Natural killer cell (primary cell): ENCODE measurements at regions not wholly inside any gene's neighbourhood (a gene's known extent, or its start where the extent isn't known, plus 50 kb on each side); places are given as distances from the start of the nearest gene placed in this dataset.

Source experiments
- ATAC-seq, 3 donors: fragments of 150-1000 bp in 2 of 3; fragments of 200-7000 bp in 1 of 3; cut with Tn5 transposase; 1 replicate in 1 of 3; 2 replicates in 2 of 3; pipeline ENCODE4 v1.10.0; 2021; ENCODE audit warnings: mild to moderate bottlenecking in 2 of 3, moderate library complexity in 2 of 3
- DNase-seq, 2 donors: peaks; one replicate each; pipeline versions ENCODE4 v3.0.0 to v3.0.0-alpha.2; 2013 to 2021; ENCODE audit warnings: mixed read lengths in 1 of 2
- H3K27ac ChIP-seq: one replicate; pipeline ENCODE4 v1.5.1; 2013; ENCODE audit warnings: mild to moderate bottlenecking, low read length
- H3K27me3 ChIP-seq: one replicate; pipeline ENCODE4 v1.6.1; 2013; ENCODE audit warnings: low read length; ENCODE audit not compliant: control insufficient read depth, insufficient read depth
- H3K36me3 ChIP-seq: one replicate; pipeline ENCODE4 v1.6.1; 2013; ENCODE audit warnings: low read length; ENCODE audit not compliant: control insufficient read depth, insufficient read depth
- H3K4me1 ChIP-seq: one replicate; pipeline ENCODE4 v1.6.1; 2013; ENCODE audit warnings: low read length; ENCODE audit not compliant: control insufficient read depth, insufficient read depth
- H3K4me3 ChIP-seq: one replicate; pipeline ENCODE4 v1.5.1; 2013; ENCODE audit warnings: low read length
- H3K9me3 ChIP-seq: one replicate; pipeline ENCODE4 v1.6.1; 2013; ENCODE audit warnings: low read length; ENCODE audit not compliant: control insufficient read depth, insufficient read depth
- H3K27ac Mint-ChIP-seq, 2 donors: one replicate each; pipeline ENCODE4 v1.8.0; 2022; ENCODE audit warnings: mild to moderate bottlenecking in 2 of 2, mixed read lengths in 2 of 2, moderate library complexity in 1 of 2
- H3K27me3 Mint-ChIP-seq, 2 donors: one replicate each; pipeline ENCODE4 v1.8.0; 2022; ENCODE audit warnings: low read depth in 2 of 2, mixed read lengths in 2 of 2
- H3K36me3 Mint-ChIP-seq: one replicate; pipeline ENCODE4 v1.8.0; 2022; ENCODE audit warnings: mixed read lengths
- H3K4me1 Mint-ChIP-seq, 2 donors: one replicate each; pipeline ENCODE4 v1.8.0; 2022; ENCODE audit warnings: mixed read lengths in 2 of 2
- H3K4me3 Mint-ChIP-seq: one replicate; pipeline ENCODE4 v1.8.0; 2022; ENCODE audit warnings: mild to moderate bottlenecking, moderate library complexity, mixed read lengths
- H3K9me3 Mint-ChIP-seq, 2 donors: one replicate each; pipeline ENCODE4 v1.8.0; 2022; ENCODE audit warnings: mixed read lengths in 2 of 2
- WGBS: methylation state at CpG from one replicate; pipeline ENCODE4 v1.1.7; 2013; ENCODE audit warnings: missing lambda C conversion rate; ENCODE audit not compliant: insufficient coverage; 5-methylcytosine and 5-hydroxymethylcytosine counted together
- intact Hi-C: fragments of 100-400 bp; cut with micrococcal nuclease; formaldehyde crosslinking; loops from one replicate; pipeline ENCODE4 v1.14.2; 2022
- TF ChIP-seq, protein P1 (sequence below): fragments of 200-600 bp; IDR thresholded peaks from one replicate; pipeline ENCODE4 v1.8.0; 2022; ENCODE audit warnings: antibody characterized with exemption

DNA sequence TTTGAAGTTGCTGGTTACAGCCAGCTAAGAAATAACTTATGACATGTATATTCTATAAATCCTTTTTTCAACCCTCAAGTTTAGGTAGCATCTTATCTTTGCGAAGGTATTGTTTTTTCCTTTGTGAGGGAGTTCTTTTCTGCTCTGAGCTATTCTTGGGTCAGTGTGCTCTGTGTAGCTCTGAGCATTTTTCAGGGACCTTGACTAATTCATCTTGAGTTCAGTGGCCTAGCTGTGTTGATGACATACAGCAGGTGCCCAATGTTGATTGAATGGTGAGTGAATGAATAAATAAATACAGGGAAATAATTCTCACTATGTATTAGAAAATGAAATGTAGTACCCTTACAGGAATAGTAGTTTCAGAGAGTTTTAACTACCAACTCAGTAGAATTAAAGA, 335.3 kb downstream of the IL20RB start:
- H3K27me3 Mint-ChIP-seq, result no peaks in the 10 kb centered on the region
- no peaks in the 10 kb centered on the region for H3K36me3 Mint-ChIP-seq
- ATAC-seq (no peak), DNase-seq (no peak)
- H3K4me1 ChIP-seq, result no peaks in the 10 kb centered on the region
- no CpG with 5 or more reads among the region's 1 CpG for WGBS
- no peak overlapping the region for H3K27ac Mint-ChIP-seq
- H3K4me3 Mint-ChIP-seq, result no peak overlapping the region
- no peaks in the 10 kb centered on the region for H3K27me3 ChIP-seq
- peaks cover 5 to 7% of the 10 kb centered on the region in 2 donors for H3K9me3 Mint-ChIP-seq
- H3K27ac ChIP-seq, result no peak overlapping the region
- TF ChIP-seq, protein P1, sequence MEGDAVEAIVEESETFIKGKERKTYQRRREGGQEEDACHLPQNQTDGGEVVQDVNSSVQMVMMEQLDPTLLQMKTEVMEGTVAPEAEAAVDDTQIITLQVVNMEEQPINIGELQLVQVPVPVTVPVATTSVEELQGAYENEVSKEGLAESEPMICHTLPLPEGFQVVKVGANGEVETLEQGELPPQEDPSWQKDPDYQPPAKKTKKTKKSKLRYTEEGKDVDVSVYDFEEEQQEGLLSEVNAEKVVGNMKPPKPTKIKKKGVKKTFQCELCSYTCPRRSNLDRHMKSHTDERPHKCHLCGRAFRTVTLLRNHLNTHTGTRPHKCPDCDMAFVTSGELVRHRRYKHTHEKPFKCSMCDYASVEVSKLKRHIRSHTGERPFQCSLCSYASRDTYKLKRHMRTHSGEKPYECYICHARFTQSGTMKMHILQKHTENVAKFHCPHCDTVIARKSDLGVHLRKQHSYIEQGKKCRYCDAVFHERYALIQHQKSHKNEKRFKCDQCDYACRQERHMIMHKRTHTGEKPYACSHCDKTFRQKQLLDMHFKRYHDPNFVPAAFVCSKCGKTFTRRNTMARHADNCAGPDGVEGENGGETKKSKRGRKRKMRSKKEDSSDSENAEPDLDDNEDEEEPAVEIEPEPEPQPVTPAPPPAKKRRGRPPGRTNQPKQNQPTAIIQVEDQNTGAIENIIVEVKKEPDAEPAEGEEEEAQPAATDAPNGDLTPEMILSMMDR, result no peak
- H3K36me3 ChIP-seq, result no peaks in the 10 kb centered on the region
- intact Hi-C loops, result no loop called here
- no peak overlapping the region for H3K4me3 ChIP-seq
- H3K4me1 Mint-ChIP-seq, result no peaks in the 10 kb centered on the region
- no peaks in the 10 kb centered on the region for H3K9me3 ChIP-seq

DNA sequence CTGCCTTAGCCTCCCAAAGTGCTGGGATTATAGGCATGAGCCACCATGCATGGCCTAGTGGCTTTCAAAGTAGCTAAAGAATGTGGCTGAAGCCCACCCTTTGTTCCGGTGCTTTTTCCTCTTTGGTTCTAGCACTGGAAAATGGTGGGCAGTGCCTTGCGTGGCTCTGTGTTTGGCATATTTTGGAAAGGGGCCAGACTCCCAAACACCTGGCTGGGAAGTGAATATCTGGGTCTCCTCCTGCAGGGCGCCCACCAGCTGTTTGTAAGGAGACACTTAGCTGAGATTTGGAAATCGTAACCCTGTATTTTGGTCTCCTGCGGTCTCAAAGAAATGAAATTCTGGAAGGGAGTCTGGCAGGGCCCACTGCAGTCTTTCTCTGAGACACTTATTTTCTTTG, 336.4 kb downstream of the IL20RB start:
- DNase-seq (no peak), ATAC-seq (no peak)
- Mint-ChIP-seq H3K27ac (no peak overlapping the region), H3K4me3 (no peak overlapping the region), H3K36me3 (no peaks in the 10 kb centered on the region), H3K27me3 (no peaks in the 10 kb centered on the region), H3K9me3 (peaks cover 5 to 9% of the 10 kb centered on the region in 2 donors), H3K4me1 (no peaks in the 10 kb centered on the region)
- WGBS, result 80% methylated on average over 5 of the region's 5 CpGs
- Histone ChIP-seq H3K9me3 (no peaks in the 10 kb centered on the region), H3K4me3 (no peak overlapping the region), H3K36me3 (no peaks in the 10 kb centered on the region), H3K27me3 (no peaks in the 10 kb centered on the region), H3K27ac (no peak overlapping the region), H3K4me1 (no peaks in the 10 kb centered on the region)
- TF ChIP-seq, protein P1, result no peak
- intact Hi-C loops, result no loop called here

DNA sequence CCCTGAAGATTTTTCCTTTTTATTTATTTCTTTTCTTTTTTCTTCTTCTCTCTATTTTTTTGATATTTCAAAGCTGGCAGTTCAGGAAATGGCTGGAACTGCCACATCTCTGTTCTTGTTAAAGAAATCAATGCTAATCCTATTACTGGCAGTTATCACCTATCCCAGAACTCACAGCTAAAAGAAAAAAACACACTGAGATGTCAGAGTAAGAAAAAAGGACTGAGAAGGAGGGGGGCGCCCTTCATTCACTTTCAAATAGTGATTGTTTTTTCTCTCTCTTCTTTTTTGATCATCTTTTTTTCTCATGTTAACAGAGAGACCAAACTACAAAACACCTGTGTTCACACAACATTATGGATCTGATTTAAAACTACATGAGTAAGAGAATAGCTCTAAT, 337.1 kb downstream of the IL20RB start:
- intact Hi-C loops, result no loop called here
- no CpG with 5 or more reads among the region's 1 CpG for WGBS
- Mint-ChIP-seq H3K4me3 (no peak overlapping the region), H3K4me1 (no peaks in the 10 kb centered on the region), H3K9me3 (peaks cover 5 to 9% of the 10 kb centered on the region in 2 donors), H3K27me3 (no peaks in the 10 kb centered on the region), H3K36me3 (no peaks in the 10 kb centered on the region), H3K27ac (no peak overlapping the region)
- Histone ChIP-seq H3K27me3 (no peaks in the 10 kb centered on the region), H3K4me1 (no peaks in the 10 kb centered on the region), H3K36me3 (no peaks in the 10 kb centered on the region), H3K27ac (no peak overlapping the region), H3K4me3 (no peak overlapping the region), H3K9me3 (no peaks in the 10 kb centered on the region)
- TF ChIP-seq, protein P1, result no peak
- no peak for DNase-seq
- no peak for ATAC-seq

DNA sequence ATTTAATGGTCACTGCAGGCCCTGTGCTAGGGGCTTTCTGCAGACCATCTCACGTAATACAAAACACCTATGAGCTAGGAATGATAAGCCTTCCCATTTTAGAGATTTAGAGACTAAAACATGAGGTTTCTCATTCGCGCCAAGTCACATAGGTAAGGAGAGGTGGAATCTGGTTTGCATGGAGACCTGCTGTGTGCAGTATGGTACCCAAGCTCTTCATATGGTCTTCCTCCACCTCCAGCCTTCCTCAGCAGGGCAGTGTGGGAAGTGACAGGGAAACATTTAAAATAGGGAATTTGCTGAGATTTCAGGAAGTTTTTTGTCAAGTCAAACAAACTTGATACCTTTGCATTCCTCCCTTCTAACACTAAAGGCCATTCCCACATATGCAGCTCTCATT, 337.6 kb downstream of the IL20RB start:
- Mint-ChIP-seq H3K9me3 (peaks cover 5 to 9% of the 10 kb centered on the region in 2 donors), H3K4me3 (no peak overlapping the region), H3K4me1 (no peaks in the 10 kb centered on the region), H3K36me3 (no peaks in the 10 kb centered on the region), H3K27me3 (no peaks in the 10 kb centered on the region), H3K27ac (no peak overlapping the region)
- H3K27ac ChIP-seq, result no peak overlapping the region
- H3K27me3 ChIP-seq, result no peaks in the 10 kb centered on the region
- H3K36me3 ChIP-seq, result no peaks in the 10 kb centered on the region
- intact Hi-C loops, result no loop called here
- no peak for ATAC-seq
- no peaks in the 10 kb centered on the region for H3K9me3 ChIP-seq
- no peak for DNase-seq
- TF ChIP-seq, protein P1, result no peak
- 90% methylated on average over 3 of the region's 3 CpGs for WGBS
- H3K4me1 ChIP-seq, result no peaks in the 10 kb centered on the region
- H3K4me3 ChIP-seq, result no peak overlapping the region
